HCT116 (cell line): ENCODE measurements at regions not wholly inside any gene's neighbourhood (a gene's known extent, or its start where the extent isn't known, plus 50 kb on each side); places are given as distances from the start of the nearest gene placed in this dataset.

ENCODE experiments used
- ATAC-seq: fragments of 200-7000 bp; cut with Tn5 transposase; 2 replicates; pipeline ENCODE4 v1.9.1; 2020; ENCODE audit warnings: mild to moderate bottlenecking, moderate library complexity
- BruUV-seq: library from RNA; stranded (reverse); fragments of 400-500 nt; replicated peaks from 2 replicates; lab custom pipeline; 2021; lab: Mats Ljungman, UMichigan
- CTCF ChIA-PET: fragments of 300-600 bp; sonication (Branson Sonifier 250); formaldehyde crosslinking; loops from one replicate; lab custom pipeline; 2021; ENCODE audit warnings: antibody characterized with exemption; lab: Charles Lee
- POLR2A ChIA-PET: fragments of 300-600, 350-600 bp; sonication (Branson Sonifier 250); formaldehyde crosslinking; loops from one replicate; lab custom pipeline; 2021; ENCODE audit warnings: antibody characterized with exemption; lab: Charles Lee
- RAD21 ChIA-PET, 2 experiments: fragments of 300-600 bp; sonication (Branson Sonifier 250); formaldehyde crosslinking; loops; one replicate each; lab custom pipeline; 2023; ENCODE audit warnings: low total read pairs in 2 of 2; ENCODE audit not compliant: uncharacterized antibody in 2 of 2, unreplicated experiment in 2 of 2, low non-redundant PET in 1 of 2; lab: Charles Lee
- DNase-seq: peaks from one replicate; pipeline ENCODE4 v3.0.0-alpha.2; 2010; ENCODE audit warnings: low read depth, low spot score
- H2AFZ ChIP-seq: fragments of 200-600 bp; shearing (Covaris generic), sonication (generic); 2 replicates; pipeline ENCODE4 v1.6.1; 2017; ENCODE audit warnings: low read depth, mixed run types, mixed read lengths, antibody characterized with exemption, low read length; ENCODE audit not compliant: poor library complexity, severe bottlenecking
- H3K27ac ChIP-seq: 2 replicates; pipeline ENCODE4 v1.5.1; 2012; ENCODE audit warnings: low read depth, low read length
- H3K27me3 ChIP-seq: fragments of 200-600 bp; sonication (generic); 2 replicates; pipeline ENCODE4 v1.6.1; 2016; ENCODE audit warnings: mixed run types, low read length, mixed read lengths; ENCODE audit not compliant: insufficient read depth
- H3K36me3 ChIP-seq, 2 experiments: fragments of 200-500 bp in 1 of 2; fragments of 200-600 bp in 1 of 2; sonication (Bioruptor generic) in 1 of 2; sonication (generic) in 1 of 2; 2 replicates each; pipeline versions ENCODE4 v1.5.1 to v1.6.1; 2014 to 2016; ENCODE audit warnings: low read length in 2 of 2, inconsistent platforms in 1 of 2, mixed read lengths in 1 of 2, mixed run types in 1 of 2; ENCODE audit not compliant: insufficient read depth in 2 of 2, control insufficient read depth in 1 of 2
- H3K4me1 ChIP-seq, 2 experiments: fragments of 200-600 bp in 1 of 2; sonication (generic) in 1 of 2; 2 replicates each; pipeline versions ENCODE4 v1.5.1 to v1.6.1; 2012 to 2017; ENCODE audit warnings: low read length in 2 of 2, inconsistent platforms in 1 of 2, mild to moderate bottlenecking in 1 of 2, mixed read lengths in 1 of 2, mixed run types in 1 of 2, moderate library complexity in 1 of 2; ENCODE audit not compliant: insufficient read depth in 2 of 2, control insufficient read depth in 1 of 2
- H3K4me2 ChIP-seq: fragments of 200-600 bp; sonication (generic); 2 replicates; pipeline ENCODE4 v1.6.1; 2017; ENCODE audit warnings: mixed run types, low read length, mixed read lengths
- H3K4me3 ChIP-seq, 2 experiments: fragments of 200-600 bp in 1 of 2; sonication (generic) in 1 of 2; replicated peaks in 1 of 2; 2 replicates each; pipeline ENCODE4 v1.5.1; 2011 to 2016; ENCODE audit warnings: low read length in 2 of 2, control low read depth in 1 of 2, low read depth in 1 of 2, mild to moderate bottlenecking in 1 of 2, mixed read lengths in 1 of 2, mixed run types in 1 of 2
- H3K79me2 ChIP-seq: fragments of 200-600 bp; sonication (generic); 2 replicates; pipeline ENCODE4 v1.6.1; 2017; ENCODE audit warnings: mild to moderate bottlenecking, mixed run types, low read length, moderate library complexity, mixed read lengths; ENCODE audit not compliant: insufficient read depth
- H3K9ac ChIP-seq: fragments of 200-600 bp; sonication (generic); 2 replicates; pipeline ENCODE4 v1.6.1; 2016; ENCODE audit warnings: low read length, mixed read lengths
- H3K9me2 ChIP-seq: fragments of 200-600 bp; sonication (generic), shearing (Covaris generic); 2 replicates; pipeline ENCODE4 v1.6.1; 2017; ENCODE audit warnings: mixed run types, mild to moderate bottlenecking, moderate library complexity; ENCODE audit not compliant: insufficient read depth
- H3K9me3 ChIP-seq, 2 experiments: fragments of 200-500 bp in 1 of 2; fragments of 200-600 bp in 1 of 2; sonication (Bioruptor generic) in 1 of 2; sonication (generic) in 1 of 2; 2 replicates each; pipeline ENCODE4 v1.6.1; 2014 to 2017; ENCODE audit warnings: low read length in 2 of 2, mixed read lengths in 2 of 2, inconsistent platforms in 1 of 2, low read depth in 1 of 2, mild to moderate bottlenecking in 1 of 2, mixed run types in 1 of 2, moderate library complexity in 1 of 2; ENCODE audit not compliant: control insufficient read depth in 1 of 2, insufficient read depth in 1 of 2
- H4K20me1 ChIP-seq: fragments of 200-600 bp; sonication (generic), shearing (Covaris generic); 2 replicates; pipeline ENCODE4 v1.6.1; 2017; ENCODE audit warnings: mixed run types, mild to moderate bottlenecking, moderate library complexity; ENCODE audit not compliant: insufficient read depth
- EGR1 ChIP-seq: IDR thresholded peaks from 2 replicates; pipeline ENCODE4 v1.6.1; 2012; ENCODE audit warnings: low read depth
- ELF1 ChIP-seq: IDR thresholded peaks from 2 replicates; pipeline ENCODE4 v1.6.1; 2012; ENCODE audit warnings: low read depth, borderline replicate concordance
- EZH2 ChIP-seq: fragments of 200-600 bp; sonication (generic); IDR thresholded peaks from 2 replicates; pipeline ENCODE4 v1.6.1; 2017; ENCODE audit warnings: antibody characterized with exemption, mixed run types
- JUND ChIP-seq: IDR thresholded peaks from 2 replicates; pipeline ENCODE4 v1.6.1; 2012
- MAX ChIP-seq: IDR thresholded peaks from 2 replicates; pipeline ENCODE4 v1.6.1; 2012
- POLR2AphosphoS5 ChIP-seq: IDR thresholded peaks from 2 replicates; pipeline ENCODE4 v1.6.1; 2011; ENCODE audit warnings: mild to moderate bottlenecking, low read depth, low read length, moderate library complexity
- RAD21 ChIP-seq: IDR thresholded peaks from 2 replicates; pipeline ENCODE4 v1.6.1; 2012; ENCODE audit warnings: low read depth, mild to moderate bottlenecking
- REST ChIP-seq: IDR thresholded peaks from 2 replicates; pipeline ENCODE4 v1.6.1; 2012; ENCODE audit warnings: low read depth
- YY1 ChIP-seq: IDR thresholded peaks from 2 replicates; pipeline ENCODE4 v1.6.1; 2011; ENCODE audit warnings: low read length, low read depth, moderate library complexity, mild to moderate bottlenecking; ENCODE audit not compliant: insufficient replicate concordance; ENCODE audit errors: extremely low read depth
- ZBTB33 ChIP-seq: IDR thresholded peaks from 2 replicates; pipeline ENCODE4 v1.6.1; 2011; ENCODE audit warnings: mild to moderate bottlenecking, low read length, moderate library complexity; ENCODE audit not compliant: insufficient replicate concordance; ENCODE audit errors: extremely low read depth
- ZFX ChIP-seq: fragments of 450-650 bp; IDR thresholded peaks from 2 replicates; pipeline ENCODE4 v1.6.1; 2017
- ZNF274 ChIP-seq: fragments of 200-500 bp; sonication (Bioruptor generic); IDR thresholded peaks from 2 replicates; pipeline ENCODE4 v1.6.1; 2014; ENCODE audit warnings: mild to moderate bottlenecking, low read depth, low read length, inconsistent platforms
- intact Hi-C: fragments of 100-400 bp; cut with micrococcal nuclease; formaldehyde crosslinking; loops from 2 replicates; pipeline ENCODE4 v1.10.0; 2022

GRCh38 chr11:116473206-116473769, 299.5 kb downstream of the BUD13 start:
- Histone ChIP-seq H3K4me3 (no peak overlapping the region), H3K27me3 (peaks cover 16% of the 10 kb centered on the region; the same call in 1 of the 2 replicates), H3K36me3 (no peaks in the 10 kb centered on the region), H3K9me3 (no peaks in the 10 kb centered on the region), H2AFZ (no peak overlapping the region), H3K4me1 (0 out of 4 replicates have a peak, but pooled peaks cover 0 to 4% of the 10 kb centered on the region in 2 experiments), H3K4me2 (no peak overlapping the region), H3K9ac (no peak overlapping the region), H3K27ac (no peak overlapping the region), H3K79me2 (no peaks in the 10 kb centered on the region), H4K20me1 (no peaks in the 10 kb centered on the region), H3K9me2 (no peaks in the 10 kb centered on the region)
- ChIA-PET RAD21 (no interaction called here), POLR2A (no interaction called here), CTCF (no interaction called here)
- no peak for DNase-seq
- ATAC-seq, result no peak
- intact Hi-C loops, result no loop called here
- TF ChIP-seq ZFX, result no peak
- TF ChIP-seq YY1, result no peak
- TF ChIP-seq POLR2AphosphoS5, result no peak
- TF ChIP-seq ELF1, result no peak
- no peak for TF ChIP-seq EGR1
- TF ChIP-seq ZBTB33, result no peak
- no peak for TF ChIP-seq REST
- TF ChIP-seq ZNF274, result no peak
- TF ChIP-seq EZH2, result no peak
- TF ChIP-seq MAX, result no peak
- no peak for TF ChIP-seq JUND
- TF ChIP-seq RAD21, result no peak
- no TSS peak for BruUV-seq
